ENCODE measurements at regions not wholly inside any gene's neighbourhood (a gene's known extent, or its start where the extent isn't known, plus 50 kb on each side); places are given as distances from the start of the nearest gene placed in this dataset.

DNA sequence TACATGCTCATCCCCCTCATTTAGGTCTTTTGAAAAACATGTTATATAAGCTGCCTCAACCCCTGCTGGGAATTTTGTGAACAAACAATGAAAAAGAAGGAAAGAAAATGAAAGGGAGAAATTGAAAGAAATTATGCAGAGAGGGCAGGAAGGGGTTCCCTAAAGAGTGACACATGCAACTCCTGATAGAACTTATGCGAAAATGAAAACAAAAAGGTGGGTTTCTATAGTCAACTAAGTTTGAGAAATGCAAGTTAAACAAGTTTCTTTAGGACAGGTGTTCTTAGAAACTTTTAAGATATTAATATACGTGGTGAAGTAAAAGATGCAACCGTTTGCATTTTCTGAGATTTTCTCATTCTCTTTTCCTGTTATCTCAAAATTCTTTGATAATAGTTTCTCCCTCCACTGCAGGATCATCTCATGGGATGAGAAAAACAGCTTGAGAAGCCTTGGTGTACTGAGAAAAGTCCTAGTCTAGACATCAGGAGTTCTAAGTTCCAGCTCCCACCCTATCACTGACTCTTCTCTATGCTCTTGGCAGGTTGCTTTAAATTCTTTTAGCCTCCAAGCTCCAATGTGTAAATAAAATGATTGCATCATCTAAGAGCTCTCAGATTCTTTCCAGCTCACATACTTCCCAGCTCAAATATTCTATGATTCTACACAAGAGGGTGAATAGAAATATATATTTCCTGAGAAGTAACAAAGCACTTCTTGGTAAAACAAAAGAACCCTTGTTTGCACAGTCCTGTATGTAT, 109.2 kb downstream of the FAM76B start:
- TF ChIP-seq, protein P1, sequence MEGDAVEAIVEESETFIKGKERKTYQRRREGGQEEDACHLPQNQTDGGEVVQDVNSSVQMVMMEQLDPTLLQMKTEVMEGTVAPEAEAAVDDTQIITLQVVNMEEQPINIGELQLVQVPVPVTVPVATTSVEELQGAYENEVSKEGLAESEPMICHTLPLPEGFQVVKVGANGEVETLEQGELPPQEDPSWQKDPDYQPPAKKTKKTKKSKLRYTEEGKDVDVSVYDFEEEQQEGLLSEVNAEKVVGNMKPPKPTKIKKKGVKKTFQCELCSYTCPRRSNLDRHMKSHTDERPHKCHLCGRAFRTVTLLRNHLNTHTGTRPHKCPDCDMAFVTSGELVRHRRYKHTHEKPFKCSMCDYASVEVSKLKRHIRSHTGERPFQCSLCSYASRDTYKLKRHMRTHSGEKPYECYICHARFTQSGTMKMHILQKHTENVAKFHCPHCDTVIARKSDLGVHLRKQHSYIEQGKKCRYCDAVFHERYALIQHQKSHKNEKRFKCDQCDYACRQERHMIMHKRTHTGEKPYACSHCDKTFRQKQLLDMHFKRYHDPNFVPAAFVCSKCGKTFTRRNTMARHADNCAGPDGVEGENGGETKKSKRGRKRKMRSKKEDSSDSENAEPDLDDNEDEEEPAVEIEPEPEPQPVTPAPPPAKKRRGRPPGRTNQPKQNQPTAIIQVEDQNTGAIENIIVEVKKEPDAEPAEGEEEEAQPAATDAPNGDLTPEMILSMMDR (conservative IDR thresholded peaks at IDR 0.05; ENCODE audit: low read depth, low read length): no peak
- no peak for TF ChIP-seq EZH2phosphoT487 (IDR thresholded peaks at IDR 0.05; ENCODE audit: borderline replicate concordance, low read length)
